ENCODE measurements at regions not wholly inside any gene's neighbourhood (a gene's known extent, or its start where the extent isn't known, plus 50 kb on each side); places are given as distances from the start of the nearest gene placed in this dataset.

DNA sequence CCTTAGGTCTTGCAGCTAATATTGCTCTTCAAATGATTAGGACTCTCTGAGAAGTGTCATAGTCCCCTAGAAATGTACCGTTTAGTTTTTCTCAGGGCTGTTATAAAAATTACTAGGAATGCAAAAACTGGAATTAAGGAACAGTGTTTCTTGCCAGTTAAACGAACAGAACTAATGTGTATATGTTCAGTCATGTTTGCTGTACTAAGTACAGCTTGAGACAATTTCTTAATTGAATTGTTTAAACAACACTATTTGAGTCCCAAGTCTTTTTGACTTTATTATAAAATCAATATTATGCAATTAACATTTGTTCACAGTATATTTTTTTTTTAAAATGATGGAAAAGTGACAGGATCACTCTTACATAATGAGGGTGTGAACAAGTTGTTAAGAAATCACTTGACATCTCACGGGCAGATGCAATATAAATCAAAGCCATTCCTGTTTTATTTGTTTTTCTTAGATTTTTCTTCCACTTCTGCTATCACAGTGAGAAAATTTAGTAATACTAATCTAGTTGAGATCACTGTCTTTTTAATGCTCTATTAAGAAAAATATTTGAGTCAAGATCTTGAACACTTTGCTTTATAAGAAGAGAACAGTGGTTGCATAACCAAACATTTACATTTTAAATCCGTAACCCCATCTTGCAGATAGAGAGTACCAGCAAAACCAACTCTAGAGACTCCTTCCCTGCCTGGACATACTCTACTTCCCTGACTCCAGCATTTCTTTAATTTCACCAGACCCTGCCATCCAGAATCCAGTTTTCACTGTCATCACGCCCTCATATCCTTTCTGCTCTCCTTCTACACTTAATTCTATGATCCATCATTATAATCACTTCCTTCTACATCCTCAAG, 140.7 kb upstream of the KITLG start:
- TF ChIP-seq, protein P1, sequence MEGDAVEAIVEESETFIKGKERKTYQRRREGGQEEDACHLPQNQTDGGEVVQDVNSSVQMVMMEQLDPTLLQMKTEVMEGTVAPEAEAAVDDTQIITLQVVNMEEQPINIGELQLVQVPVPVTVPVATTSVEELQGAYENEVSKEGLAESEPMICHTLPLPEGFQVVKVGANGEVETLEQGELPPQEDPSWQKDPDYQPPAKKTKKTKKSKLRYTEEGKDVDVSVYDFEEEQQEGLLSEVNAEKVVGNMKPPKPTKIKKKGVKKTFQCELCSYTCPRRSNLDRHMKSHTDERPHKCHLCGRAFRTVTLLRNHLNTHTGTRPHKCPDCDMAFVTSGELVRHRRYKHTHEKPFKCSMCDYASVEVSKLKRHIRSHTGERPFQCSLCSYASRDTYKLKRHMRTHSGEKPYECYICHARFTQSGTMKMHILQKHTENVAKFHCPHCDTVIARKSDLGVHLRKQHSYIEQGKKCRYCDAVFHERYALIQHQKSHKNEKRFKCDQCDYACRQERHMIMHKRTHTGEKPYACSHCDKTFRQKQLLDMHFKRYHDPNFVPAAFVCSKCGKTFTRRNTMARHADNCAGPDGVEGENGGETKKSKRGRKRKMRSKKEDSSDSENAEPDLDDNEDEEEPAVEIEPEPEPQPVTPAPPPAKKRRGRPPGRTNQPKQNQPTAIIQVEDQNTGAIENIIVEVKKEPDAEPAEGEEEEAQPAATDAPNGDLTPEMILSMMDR (IDR thresholded peaks at IDR 0.05; ENCODE audit: poor library complexity): no peak
- TF ChIP-seq EZH2 (IDR thresholded peaks at IDR 0.05; ENCODE audit: borderline replicate concordance) (no peak), EZH2phosphoT487 (IDR thresholded peaks at IDR 0.05; ENCODE audit: low read depth, severe bottlenecking, unreplicated experiment) (no peak)

All from hepatocyte (in vitro differentiated cells).